ENCODE measurements at regions not wholly inside any gene's neighbourhood (a gene's known extent, or its start where the extent isn't known, plus 50 kb on each side); places are given as distances from the start of the nearest gene placed in this dataset.

GRCh38 chr7:79781716-79782115 is 328.2 kb upstream of the MAGI2 start:
- TF ChIP-seq, protein P1, sequence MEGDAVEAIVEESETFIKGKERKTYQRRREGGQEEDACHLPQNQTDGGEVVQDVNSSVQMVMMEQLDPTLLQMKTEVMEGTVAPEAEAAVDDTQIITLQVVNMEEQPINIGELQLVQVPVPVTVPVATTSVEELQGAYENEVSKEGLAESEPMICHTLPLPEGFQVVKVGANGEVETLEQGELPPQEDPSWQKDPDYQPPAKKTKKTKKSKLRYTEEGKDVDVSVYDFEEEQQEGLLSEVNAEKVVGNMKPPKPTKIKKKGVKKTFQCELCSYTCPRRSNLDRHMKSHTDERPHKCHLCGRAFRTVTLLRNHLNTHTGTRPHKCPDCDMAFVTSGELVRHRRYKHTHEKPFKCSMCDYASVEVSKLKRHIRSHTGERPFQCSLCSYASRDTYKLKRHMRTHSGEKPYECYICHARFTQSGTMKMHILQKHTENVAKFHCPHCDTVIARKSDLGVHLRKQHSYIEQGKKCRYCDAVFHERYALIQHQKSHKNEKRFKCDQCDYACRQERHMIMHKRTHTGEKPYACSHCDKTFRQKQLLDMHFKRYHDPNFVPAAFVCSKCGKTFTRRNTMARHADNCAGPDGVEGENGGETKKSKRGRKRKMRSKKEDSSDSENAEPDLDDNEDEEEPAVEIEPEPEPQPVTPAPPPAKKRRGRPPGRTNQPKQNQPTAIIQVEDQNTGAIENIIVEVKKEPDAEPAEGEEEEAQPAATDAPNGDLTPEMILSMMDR (conservative IDR thresholded peaks at IDR 0.05; ENCODE audit: low read depth, low read length) = no peak
- TF ChIP-seq EZH2 (IDR thresholded peaks at IDR 0.05; ENCODE audit: low read length, unreplicated experiment) (no peak), EZH2phosphoT487 (IDR thresholded peaks at IDR 0.05; ENCODE audit: borderline replicate concordance, low read length) (no peak)

Measured in PC-3 (cell line).